IPS DF 19.7 (cell line): ENCODE measurements at regions not wholly inside any gene's neighbourhood (a gene's known extent, or its start where the extent isn't known, plus 50 kb on each side); places are given as distances from the start of the nearest gene placed in this dataset.
A peak's percentile ranks its signal among the peaks of the same experiment; 100 is the strongest.

Source experiments
- DNase-seq: peaks from one replicate; pipeline ENCODE4 v3.0.0-alpha.2; 2013; ENCODE audit warnings: low read depth, low spot score

DNA sequence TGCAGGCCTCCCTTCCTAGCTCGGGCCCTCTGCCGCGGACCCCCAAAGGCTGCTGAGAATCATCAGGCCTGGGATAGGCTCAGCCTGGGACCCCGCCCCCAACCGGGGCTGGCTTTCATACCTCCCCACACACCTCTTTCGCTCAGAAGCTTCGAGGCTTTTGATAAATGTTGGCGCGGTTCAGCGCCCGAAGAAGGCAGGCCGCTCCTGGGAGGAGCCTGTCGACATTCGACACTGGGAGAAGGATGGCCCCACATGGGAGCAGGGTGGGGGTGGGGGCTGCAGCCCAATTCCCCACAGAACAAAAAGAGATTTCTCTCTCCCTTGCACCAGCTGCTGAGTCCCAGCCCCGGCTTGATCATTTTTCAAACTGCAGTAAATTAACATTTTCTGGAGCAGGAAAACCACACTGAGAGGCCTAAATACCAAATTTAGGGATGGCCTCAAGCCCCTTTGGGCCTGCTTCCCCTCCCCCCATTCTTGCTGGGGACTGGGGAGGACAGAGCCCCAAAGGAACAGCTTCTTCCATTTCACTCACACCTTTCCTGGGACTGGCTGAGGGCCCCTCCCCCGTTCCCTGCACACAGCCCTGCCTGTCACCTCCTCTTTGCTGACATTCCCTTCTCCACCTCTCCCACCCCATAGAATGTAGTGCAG, 112.9 kb upstream of the PJA1 start:
- no peak for DNase-seq

DNA sequence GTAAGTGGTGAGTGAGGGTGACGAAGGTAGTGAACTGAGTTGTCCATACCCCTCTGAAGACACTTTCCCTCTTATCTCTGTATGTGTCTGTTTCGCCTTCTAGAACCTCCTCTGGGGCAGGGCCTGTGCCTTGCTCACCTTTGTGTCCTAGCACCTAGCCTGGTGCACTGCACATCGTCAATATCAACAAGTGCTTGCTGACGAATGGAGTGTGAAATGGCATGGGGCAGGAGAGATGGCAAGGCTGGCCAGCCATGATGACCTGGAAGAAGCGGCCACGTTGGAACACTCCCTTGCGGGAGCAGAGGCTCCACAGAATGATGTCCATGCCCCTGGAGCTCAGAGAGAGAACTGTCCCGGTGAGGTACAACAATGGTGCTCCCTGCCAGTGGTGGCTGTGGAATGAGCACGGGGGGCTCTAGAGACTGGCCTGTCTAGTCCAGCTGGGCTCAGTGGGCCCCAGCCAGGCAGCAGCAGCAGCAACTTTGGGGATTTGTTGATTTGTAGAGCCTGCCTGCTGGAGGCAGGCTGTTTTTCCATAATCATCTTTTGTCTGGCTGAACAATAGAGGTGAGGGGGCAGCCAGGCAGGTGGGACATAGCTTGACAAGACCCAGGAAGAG, 112.2 kb upstream of the PJA1 start:
- no peak for DNase-seq

DNA sequence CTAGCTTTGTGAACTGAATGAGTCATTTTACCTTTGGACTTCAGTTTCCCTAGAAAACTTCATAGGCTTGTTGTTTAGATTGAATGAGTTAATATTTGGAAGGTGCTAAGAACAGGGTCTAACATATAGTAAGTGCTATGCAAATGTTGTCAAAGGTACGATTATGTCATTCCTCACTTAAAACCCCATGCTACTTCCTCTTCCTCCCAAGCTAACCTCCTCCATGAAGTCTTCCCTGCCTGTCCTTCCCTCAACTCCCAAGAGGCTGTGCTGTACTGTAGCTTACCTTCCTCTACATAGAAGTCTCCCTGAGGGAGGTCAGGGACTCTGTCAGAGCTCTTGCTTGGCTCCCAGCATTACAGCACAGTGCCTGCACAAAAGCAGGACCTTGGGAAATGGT, 103.4 kb upstream of the PJA1 start:
- DNase-seq, result no peak

DNA sequence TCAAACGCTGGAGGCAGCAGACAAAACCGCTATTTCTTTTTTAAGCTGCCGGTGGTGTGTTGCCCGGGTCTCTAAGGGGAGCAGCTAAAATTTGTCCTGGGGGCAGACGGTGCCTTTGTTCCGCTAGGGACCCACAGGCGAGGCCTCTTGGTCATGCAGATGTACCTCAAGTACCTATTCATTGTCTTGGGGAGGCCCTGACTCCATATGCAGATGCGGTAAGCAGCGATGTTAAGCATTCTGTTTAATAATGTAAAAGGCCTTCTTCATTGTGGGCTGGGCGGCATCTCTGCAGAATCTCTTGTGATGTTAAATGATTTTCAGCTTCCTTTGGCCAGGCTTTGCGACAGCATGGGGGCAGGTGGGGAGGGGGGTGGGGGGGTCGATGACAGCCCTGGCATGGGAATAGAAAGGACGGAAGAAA, 98.9 kb upstream of the PJA1 start:
- peak; percentile 94 for DNase-seq

DNA sequence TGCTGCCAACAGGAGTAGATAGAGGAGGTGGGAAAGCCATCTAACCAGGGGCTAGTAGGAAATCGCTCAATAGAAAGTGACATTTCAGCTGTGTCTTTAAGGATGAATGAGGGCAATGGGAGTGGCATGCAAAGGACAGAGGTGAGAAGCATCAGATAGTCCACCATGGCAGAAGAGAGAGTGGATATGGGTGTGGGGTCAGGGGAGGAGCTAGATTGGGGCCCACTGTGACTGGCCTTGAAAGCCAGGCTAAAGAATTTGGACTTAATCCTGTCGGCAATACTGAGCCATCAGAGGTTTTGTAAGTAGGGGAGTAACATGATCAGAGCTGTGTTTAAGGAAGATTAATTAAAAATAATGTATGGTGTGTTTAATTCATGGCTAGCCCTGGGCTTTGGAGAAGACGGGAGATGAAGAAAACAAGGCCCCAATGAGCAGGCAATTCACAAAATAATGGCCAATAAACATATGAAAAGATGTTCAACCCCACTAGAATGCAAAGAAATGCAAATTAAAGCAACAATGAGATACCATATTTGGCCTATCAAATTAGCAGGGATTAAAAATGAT, 98.1 kb upstream of the PJA1 start:
- no peak for DNase-seq

DNA sequence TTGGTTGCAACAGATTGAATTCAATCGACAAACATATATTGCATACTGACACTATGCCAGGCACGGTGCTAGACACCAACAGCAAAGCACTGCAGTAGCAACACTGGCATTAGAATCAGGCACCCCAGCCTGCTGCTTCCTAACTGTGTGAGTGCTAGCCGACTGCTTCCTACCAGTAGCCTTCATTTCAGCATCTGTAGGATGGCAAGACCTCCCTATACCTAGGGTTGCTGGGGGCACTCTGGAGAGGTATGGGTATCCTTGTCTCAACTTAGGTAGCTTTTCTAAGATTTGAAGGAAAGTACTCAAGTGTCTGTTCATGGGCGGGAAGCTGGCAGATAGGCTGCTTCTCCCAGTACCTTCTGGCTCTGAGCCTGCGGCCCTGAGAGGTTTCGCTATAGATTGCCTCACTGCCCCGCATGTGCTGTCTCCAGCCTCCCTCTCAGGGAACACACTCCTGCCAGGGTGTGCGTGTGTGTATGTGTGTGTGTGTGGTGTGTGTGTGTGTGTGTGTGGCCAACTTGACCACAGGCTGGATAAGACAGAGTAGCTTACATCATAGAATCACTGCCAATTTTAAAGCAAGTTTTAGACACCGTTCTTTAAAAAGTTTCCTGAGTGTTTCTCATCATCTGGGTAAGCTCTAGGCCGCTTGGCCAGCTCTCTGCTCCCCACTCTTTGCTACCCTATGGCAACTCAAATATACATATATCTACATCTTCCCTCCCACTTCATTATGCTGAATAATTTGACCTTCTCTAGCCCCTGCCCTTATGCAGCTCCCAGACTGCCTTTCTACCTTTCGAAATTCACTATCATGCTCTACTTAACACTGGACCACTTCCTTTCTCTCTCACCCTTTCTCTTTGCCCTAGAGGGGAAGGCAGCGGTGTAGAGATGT, 97.0 kb upstream of the PJA1 start:
- no peak for DNase-seq

DNA sequence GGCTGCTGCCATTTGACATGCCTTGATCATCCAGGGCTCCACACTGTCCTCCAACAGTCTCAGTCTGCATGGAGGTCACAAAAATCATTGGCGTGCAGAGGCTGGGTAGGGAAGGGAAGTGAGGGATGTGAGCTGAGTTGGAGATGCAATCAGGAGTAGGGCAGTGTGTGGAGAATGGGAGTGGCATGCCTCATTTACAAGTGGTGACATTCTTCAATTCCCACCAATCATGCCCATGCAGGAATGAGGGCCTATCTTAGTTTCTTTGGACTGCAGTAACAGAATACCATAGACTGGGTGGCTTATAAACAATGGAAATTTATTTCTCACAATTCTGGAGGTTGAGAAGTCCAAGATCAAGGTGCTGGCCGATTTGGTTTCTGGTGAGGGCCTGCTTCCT, 94.9 kb upstream of the PJA1 start:
- no peak for DNase-seq

DNA sequence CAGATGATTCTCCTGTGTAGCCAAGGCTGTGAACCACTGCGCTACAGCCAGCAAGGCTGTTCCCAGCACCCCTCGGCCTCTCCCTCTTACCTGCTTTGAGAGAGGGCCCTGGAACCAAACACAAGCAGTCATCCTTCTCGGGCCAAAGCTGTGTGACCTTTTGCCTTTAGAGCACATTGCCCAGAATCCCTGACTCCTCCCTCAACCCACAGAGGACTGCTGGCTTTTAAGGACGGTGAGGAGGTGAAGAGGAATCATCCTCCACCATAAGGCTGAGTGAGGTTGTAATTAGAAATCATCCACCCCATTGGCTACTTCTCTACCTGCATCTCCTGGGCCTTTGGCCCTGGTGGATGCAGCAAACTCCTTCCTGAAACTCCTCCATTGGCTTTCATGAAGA, 93.6 kb upstream of the PJA1 start:
- DNase-seq, result no peak

DNA sequence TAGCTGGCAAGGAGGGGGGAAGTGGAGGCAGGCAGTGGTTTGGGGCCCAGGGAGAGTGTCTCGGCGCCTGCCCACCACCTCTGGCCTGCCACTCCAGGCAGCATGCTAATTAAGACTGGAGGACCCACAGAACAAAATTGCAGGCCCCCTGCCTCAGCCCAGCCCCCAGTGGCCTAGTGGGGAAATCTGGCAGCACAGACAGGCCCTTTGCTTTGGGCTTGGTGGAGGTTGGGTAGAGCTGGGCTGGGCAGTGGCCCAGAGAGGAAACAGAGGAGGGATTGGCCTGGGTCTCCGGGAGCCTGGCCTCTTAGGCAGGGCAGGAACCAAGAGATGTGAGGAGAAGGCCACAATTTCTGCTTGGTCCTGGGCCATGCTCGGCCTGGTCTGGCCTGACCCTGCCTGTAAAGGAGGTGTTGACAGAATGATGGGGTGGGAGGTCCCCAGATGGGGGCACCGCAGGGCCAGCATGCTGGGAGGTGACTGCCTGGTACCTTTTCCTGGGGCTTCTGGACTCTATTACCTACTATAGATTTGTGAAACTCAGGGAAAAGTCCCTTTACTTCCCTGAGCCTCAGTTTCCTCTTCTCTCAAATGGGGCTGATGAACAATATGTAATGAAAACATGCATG, 92.4 kb upstream of the PJA1 start:
- no peak for DNase-seq

DNA sequence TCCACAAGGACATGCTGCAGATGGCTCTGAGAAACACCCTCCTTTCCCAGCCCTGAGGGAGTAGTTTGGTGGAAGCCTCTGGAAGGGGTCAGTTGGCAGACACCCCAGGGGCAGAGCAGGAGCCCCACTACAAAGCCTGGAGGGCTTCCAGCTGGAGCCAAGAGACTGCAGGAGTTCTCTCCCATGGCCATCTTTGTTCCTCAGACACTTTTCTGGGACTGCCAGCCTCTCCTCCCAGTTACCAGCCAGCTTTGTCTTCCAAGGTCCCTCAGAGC, 91.0 kb upstream of the PJA1 start:
- DNase-seq, result no peak

DNA sequence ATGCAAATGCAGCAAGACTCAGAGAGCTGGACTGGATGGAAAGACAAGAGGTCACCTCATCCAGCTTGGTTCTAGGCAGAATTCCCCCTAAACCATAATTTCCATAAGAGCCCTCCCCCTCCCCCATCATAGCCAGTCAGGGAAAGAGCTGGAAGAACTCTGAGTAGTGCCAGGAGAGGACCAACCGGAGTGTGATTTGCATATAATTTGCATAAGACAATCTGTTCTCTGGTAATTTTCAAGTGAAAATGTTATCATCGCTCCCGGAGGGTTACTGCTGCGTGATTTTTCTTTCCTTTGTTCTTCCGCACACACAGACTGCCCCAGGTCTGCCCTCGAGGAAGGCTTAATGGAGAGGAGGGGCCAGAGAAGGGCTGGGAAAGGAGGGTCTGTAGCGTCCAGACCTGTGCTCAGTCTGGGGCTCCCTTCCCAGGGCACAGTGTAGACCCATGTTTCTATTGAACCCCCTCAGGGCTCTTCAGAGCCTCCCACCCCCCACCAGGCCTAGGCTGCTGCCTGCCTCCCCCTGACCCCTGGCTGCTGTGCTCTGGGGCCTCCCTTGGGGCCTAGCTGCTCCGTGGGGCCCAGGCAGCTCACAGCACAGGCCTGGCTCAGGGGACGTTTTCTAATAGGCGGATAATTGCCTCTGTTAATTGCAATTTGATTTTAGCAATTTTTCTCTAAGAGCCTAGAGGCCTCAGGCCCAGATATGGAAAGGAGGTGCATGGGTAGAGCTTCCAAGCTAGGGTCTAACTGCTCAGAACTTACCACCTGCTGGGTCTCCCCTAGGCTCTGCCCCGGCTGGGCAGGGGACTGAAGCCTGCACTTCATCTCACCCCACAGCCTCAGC, 90.4 kb upstream of the PJA1 start:
- DNase-seq, result no peak

DNA sequence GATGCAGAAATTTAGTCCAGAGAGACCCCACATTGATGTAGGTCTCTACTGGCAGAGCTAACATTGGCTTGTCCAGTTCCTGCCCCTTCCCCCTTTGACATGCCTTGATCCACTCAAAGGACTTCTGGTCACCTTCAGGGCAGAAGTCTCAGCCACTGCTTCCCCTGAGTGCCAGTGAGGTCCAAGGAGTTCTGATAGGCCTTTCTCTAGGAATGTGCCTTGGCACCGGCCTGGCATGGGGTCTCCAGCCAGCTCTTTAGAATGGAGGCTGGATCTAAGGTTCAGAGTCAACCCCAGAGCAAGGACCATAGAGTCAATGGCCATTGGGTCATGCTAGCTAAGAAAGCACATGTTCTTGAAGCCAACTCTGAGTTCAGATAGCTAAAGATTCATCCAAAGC, 88.6 kb upstream of the PJA1 start:
- DNase-seq, result no peak

DNA sequence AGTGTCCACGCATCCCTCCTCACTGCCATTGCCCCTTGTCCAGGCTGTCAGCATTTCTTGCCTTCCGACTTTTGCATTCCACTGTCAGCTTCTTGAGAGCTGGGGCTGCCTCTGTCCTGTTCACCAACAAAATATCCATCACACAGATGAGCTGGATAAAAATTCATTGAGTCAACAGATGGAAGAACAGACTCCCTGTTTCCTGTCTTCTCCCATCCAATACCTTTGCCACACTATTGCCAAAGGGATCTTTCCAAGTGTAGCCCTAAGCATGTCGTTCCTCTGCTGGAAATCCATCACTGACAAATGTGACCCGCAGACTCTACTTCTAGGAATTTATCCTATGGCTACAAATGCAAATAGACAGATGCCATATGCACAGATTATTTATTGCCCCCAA, 78.0 kb upstream of the PJA1 start:
- no peak for DNase-seq

DNA sequence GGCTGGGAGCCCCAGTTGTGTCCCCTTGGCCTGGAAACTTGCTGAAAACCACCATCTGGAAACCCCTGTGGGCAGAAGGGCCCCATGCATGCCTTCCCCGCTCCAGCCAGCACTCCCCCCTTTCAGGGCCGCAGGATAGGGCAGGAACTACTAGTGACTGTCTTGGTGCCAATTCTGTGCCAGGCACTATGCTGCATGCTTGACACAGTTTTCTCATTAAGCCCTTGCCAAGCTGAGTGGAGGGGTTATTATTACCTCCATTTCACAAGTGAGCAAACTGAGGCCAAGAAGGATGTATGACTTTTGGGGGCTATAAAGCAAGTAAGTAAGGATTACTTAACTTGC, 73.6 kb upstream of the PJA1 start:
- DNase-seq, result no peak

DNA sequence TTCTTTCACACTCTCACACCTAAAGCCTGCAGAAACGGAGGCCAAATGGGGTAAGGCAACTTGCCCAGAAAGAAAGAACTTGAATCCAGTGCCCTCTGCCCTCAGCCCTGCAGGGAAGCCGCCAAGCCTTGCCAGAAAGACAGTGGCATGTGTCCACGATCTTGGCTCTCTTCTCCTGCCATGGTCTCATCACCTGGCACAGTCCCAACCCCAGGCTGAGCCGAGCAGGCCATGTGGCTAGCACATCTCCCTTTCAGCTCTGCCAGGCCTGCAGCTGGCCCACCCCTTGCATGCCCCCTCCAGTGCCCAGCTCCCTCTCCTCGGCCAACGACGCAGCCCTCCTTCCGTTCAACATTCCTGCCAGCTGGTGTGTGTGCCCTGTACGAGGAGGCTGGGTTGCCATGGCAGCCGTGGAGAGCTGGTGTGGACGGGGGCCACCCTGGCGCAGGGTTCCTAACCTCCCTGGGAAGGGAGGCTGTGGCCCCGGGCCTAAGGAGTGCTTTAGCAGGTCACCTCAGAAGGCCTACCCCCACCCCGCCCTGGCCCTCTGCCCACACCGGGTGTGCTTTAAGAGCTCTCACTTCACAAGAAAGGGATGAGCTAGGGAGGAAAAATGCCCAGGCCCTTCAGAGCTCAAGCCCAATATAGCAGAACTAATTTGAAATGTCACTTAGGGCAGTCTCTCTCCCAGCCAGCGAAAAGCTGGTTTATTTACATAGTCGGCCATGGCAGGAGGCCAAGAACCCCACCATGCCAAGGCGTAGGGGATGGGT, 73.0 kb upstream of the PJA1 start:
- no peak for DNase-seq

DNA sequence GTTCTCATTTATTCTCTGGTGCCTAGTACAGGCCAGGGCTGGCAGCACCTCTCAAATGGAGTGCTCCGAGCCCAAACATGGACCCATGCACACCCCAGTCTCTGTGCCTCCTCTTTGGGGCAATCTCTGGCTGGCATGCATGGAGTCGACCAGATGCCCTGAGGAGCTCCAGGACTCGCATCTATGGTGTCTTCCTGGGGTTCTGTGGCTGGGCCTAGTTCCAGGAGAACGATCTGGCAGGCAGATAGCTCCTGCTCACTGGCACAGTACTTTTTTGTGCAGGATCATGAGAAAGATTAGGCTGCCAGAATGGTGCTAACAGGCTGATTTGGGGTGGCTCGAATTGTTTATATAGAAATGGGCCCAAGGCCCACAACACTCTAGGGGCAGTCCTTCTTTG, 72.0 kb upstream of the PJA1 start:
- DNase-seq, result no peak

DNA sequence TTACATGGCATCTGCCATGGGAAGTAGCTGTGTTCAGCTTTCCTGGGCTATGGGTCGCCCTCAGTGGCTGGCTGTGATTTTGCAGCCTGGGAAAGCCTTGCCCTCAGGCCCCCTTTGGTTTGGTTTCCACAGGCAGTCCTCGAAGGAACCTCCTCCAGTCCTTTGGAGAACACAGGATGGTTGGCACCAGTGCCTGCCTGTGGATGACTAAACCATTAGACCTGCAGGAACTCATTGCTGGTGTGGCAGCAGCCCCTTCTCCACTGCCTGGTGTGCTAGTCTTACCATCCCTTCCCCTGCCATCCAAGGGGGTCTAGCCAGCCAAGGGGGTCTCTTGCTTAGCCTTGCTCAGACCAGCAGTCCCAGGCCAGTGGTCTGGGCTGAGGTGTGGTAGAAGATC, 71.4 kb upstream of the PJA1 start:
- DNase-seq, result no peak

DNA sequence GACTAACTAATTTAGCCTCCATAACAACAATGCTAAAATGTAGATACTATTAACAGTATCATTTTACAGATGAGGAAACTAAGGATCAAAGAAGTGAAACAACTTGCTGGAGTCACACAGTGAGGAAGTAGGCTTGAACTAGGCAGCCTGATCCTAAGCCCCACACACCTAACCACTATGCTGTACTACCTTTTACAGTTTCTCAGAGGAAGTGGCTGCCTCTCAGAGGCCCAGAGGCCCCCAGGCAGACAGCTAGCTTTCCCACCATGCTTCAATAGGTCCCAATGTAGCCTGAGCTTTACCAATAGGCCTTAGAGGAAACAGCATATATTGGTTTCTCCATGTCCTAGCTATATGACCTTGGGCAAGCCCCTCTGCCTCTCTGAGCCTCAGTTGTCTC, 69.4 kb upstream of the PJA1 start:
- DNase-seq, result no peak

DNA sequence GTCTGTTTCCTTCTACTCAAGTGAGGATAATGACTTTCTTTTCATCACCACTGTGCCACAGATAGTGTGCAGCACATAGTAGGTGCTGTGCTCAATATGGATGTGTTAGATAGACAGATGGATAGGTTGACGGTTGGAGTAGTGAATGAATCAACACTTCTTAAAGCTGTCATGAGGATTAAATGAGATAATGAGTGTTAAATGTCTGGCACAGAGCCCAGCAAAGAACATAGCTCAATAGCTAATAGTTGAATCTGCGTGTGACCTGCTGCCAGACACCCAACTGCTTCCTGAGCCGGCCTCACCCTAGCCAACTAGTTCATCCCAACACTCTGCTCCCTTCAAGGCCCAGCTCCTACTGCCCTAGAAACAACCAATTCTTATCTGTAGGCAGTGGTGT, 67.7 kb upstream of the PJA1 start:
- no peak for DNase-seq

DNA sequence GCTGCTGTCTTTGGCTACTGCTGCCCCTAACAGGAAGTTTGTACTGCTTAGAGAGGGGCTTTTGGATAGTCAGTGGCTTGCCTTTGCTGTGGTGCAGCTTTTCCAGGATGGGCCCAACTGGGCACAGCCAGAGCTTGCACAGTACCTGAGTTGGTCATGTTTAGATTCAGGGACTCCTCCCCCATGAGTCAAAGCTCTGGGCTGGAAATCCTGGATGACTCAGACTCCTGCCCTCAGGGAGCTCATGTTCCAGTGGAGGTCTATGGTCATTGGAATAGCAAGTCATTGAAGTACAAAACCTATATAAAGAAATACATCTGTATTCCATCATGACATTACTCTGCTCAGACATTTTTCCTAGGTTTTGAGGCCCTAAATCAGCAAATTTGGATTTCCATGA, 66.7 kb upstream of the PJA1 start:
- DNase-seq, result no peak

DNA sequence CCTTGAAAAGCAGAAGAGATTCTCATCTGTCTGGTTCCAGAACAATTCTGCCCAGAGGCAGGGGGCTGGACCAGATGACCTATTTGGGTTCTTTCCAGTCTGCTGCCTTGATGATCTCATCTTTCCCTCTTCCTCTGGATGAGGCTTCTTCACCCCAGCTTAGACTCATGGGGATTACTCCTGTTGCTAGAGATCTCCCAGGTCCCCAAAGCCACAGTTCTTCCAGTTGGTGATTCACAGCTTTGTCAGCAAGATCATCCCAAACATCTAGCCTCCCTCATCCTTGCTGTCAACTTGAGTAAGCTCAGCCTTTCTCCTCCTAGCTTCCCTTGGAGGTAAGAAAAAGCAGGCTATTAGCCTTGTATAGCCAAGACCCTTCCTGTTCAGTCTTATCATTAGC, 64.2 kb upstream of the PJA1 start:
- DNase-seq, result no peak
